Suprapubic skin (tissue), 4 donors: ENCODE measurements at regions not wholly inside any gene's neighbourhood (a gene's known extent, or its start where the extent isn't known, plus 50 kb on each side); places are given as distances from the start of the nearest gene placed in this dataset.

Source experiments
- DNase-seq, 2 donors: peaks; one replicate each; pipeline ENCODE4 v3.0.0-alpha.2; 2019; ENCODE audit warnings: low spot score in 2 of 2
- H3K27ac ChIP-seq: fragments of 200-600 bp; sonication (generic); one replicate; pipeline ENCODE4 v1.5.1; 2019
- H3K27me3 ChIP-seq: fragments of 200-600 bp; sonication (generic); one replicate; pipeline ENCODE4 v1.5.1; 2019
- H3K36me3 ChIP-seq: fragments of 200-600 bp; sonication (generic); one replicate; pipeline ENCODE4 v1.5.1; 2019
- H3K4me1 ChIP-seq: fragments of 200-600 bp; sonication (generic); one replicate; pipeline ENCODE4 v1.5.1; 2019
- H3K4me3 ChIP-seq: fragments of 200-600 bp; sonication (generic); one replicate; pipeline ENCODE4 v1.5.1; 2019; ENCODE audit warnings: mild to moderate bottlenecking
- H3K9me3 ChIP-seq: fragments of 200-600 bp; sonication (generic); one replicate; pipeline ENCODE4 v1.5.1; 2019
- EP300 ChIP-seq: sonication (generic); formaldehyde crosslinking; IDR thresholded peaks from one replicate; pipeline ENCODE4 v1.6.1; 2017; ENCODE audit warnings: antibody characterized with exemption
- POLR2A ChIP-seq, 2 donors: fragments of 450-650 bp; IDR thresholded peaks; one replicate each; pipeline ENCODE4 v1.6.1; 2017; ENCODE audit warnings: antibody characterized with exemption in 2 of 2, mild to moderate bottlenecking in 2 of 2, moderate library complexity in 2 of 2
- POLR2AphosphoS5 ChIP-seq, 3 donors: sonication (generic); formaldehyde crosslinking; IDR thresholded peaks; one replicate each; pipeline ENCODE4 v1.6.1; 2017; ENCODE audit warnings: antibody characterized with exemption in 3 of 3
- WGBS: methylation state at CpG from one replicate; pipeline ENCODE4 v1.1.5; 2018; 5-methylcytosine and 5-hydroxymethylcytosine counted together
- TF ChIP-seq, protein P1 (sequence below), 2 donors: fragments of 200-600 bp in 1 of 2; fragments of 450-650 bp in 1 of 2; sonication (generic) in 1 of 2; IDR thresholded peaks; one replicate each; pipeline ENCODE4 v1.5.1; 2016 to 2019; ENCODE audit warnings: antibody characterized with exemption in 2 of 2, mild to moderate bottlenecking in 1 of 2, moderate library complexity in 1 of 2

GRCh38 chr7:145168879-145169278 is 333.0 kb upstream of the TPK1 start:
- no peaks in the 10 kb centered on the region for H3K36me3 ChIP-seq
- H3K27ac ChIP-seq, result no peak overlapping the region
- 90% methylated on average over 4 of the region's 4 CpGs for WGBS
- H3K9me3 ChIP-seq, result no peaks in the 10 kb centered on the region
- no peaks in the 10 kb centered on the region for H3K27me3 ChIP-seq
- no peaks in the 10 kb centered on the region for H3K4me1 ChIP-seq
- H3K4me3 ChIP-seq, result no peak overlapping the region
- no peak for DNase-seq
- TF ChIP-seq, protein P1, sequence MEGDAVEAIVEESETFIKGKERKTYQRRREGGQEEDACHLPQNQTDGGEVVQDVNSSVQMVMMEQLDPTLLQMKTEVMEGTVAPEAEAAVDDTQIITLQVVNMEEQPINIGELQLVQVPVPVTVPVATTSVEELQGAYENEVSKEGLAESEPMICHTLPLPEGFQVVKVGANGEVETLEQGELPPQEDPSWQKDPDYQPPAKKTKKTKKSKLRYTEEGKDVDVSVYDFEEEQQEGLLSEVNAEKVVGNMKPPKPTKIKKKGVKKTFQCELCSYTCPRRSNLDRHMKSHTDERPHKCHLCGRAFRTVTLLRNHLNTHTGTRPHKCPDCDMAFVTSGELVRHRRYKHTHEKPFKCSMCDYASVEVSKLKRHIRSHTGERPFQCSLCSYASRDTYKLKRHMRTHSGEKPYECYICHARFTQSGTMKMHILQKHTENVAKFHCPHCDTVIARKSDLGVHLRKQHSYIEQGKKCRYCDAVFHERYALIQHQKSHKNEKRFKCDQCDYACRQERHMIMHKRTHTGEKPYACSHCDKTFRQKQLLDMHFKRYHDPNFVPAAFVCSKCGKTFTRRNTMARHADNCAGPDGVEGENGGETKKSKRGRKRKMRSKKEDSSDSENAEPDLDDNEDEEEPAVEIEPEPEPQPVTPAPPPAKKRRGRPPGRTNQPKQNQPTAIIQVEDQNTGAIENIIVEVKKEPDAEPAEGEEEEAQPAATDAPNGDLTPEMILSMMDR (IDR thresholded peaks at IDR 0.05), result no peak
- no peak for TF ChIP-seq EP300
- no peak for TF ChIP-seq POLR2AphosphoS5 (IDR thresholded peaks at IDR 0.05)
- TF ChIP-seq POLR2A (IDR thresholded peaks at IDR 0.05), result no peak

- Histone ChIP-seq H3K9me3 (no peaks in the 10 kb centered on the region), H3K4me3 (no peak overlapping the region), H3K27ac (no peak overlapping the region), H3K36me3 (no peaks in the 10 kb centered on the region), H3K27me3 (no peaks in the 10 kb centered on the region), H3K4me1 (no peaks in the 10 kb centered on the region)
- WGBS, result 84% methylated on average over 5 of the region's 5 CpGs
- no peak for DNase-seq
- TF ChIP-seq POLR2A (IDR thresholded peaks at IDR 0.05) (no peak), POLR2AphosphoS5 (IDR thresholded peaks at IDR 0.05) (no peak), EP300 (no peak)
- TF ChIP-seq, protein P1 (IDR thresholded peaks at IDR 0.05), result no peak
Observed at GRCh38 chr7:145168427-145168826, 332.6 kb upstream of the TPK1 start.

DNA sequence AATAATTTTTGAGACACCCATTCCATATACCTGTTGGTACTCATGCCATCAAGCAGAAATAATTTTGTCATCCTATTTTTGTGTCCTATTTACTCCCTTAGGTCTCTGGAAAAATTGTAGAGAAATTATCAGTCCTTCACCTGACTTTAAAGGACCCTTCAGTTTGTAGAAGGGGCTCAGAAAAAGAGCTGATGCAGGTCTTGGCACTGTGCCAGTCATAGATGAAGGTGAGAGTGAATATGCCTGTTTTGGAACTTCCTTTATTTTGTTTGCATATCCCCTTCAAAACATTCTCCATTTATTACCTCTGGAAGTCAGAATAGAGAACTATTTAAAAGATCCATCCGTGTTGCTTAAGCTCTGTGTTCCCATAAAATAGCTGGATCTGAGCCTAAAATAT is 321.0 kb upstream of the TPK1 start:
- Histone ChIP-seq H3K4me3 (no peak overlapping the region), H3K36me3 (no peaks in the 10 kb centered on the region), H3K9me3 (no peaks in the 10 kb centered on the region), H3K4me1 (no peaks in the 10 kb centered on the region), H3K27me3 (no peaks in the 10 kb centered on the region), H3K27ac (no peak overlapping the region)
- WGBS, result 23% methylated on average over 1 of the region's 1 CpG
- TF ChIP-seq POLR2A (IDR thresholded peaks at IDR 0.05), result no peak
- TF ChIP-seq POLR2AphosphoS5 (IDR thresholded peaks at IDR 0.05), result no peak
- TF ChIP-seq, protein P1 (IDR thresholded peaks at IDR 0.05), result no peak
- no peak for DNase-seq

DNA sequence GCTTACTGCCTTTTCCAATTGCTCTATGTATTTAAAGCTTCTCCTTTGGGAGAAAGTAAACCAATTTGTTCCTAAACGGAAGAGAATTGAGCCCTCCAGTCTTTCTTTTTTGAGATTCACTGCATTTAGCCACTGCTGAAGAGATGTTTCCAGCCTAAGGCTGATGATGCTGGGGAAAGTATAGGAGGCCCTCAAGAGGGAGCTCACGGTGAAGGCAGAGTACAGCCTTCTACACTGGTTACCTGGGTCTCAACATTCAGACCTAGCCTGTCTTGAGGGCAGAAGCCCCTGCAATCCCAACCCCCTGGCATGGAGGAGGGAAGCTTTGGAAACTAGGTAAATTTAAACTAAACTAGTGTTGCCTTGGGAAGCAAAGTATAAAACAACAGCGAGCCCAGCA is 316.7 kb upstream of the TPK1 start:
- Histone ChIP-seq H3K4me1 (no peaks in the 10 kb centered on the region), H3K4me3 (no peak overlapping the region), H3K27ac (no peak overlapping the region), H3K9me3 (no peaks in the 10 kb centered on the region), H3K36me3 (no peaks in the 10 kb centered on the region), H3K27me3 (no peaks in the 10 kb centered on the region)
- no peak for DNase-seq
- TF ChIP-seq POLR2A (IDR thresholded peaks at IDR 0.05) (no peak), EP300 (no peak), POLR2AphosphoS5 (IDR thresholded peaks at IDR 0.05) (no peak)
- TF ChIP-seq, protein P1 (IDR thresholded peaks at IDR 0.05), result no peak
- WGBS, result 54% methylated on average over 3 of the region's 3 CpGs

GRCh38 chr7:145151676-145152075 is 315.8 kb upstream of the TPK1 start:
- Histone ChIP-seq H3K27ac (no peak overlapping the region), H3K4me1 (no peaks in the 10 kb centered on the region), H3K27me3 (no peaks in the 10 kb centered on the region), H3K4me3 (no peak overlapping the region), H3K36me3 (no peaks in the 10 kb centered on the region), H3K9me3 (no peaks in the 10 kb centered on the region)
- TF ChIP-seq POLR2AphosphoS5 (IDR thresholded peaks at IDR 0.05), result no peak
- WGBS, result 48% methylated on average over 11 of the region's 11 CpGs
- no peak for DNase-seq

GRCh38 chr7:145147865-145148264 is 312.0 kb upstream of the TPK1 start:
- Histone ChIP-seq H3K36me3 (no peaks in the 10 kb centered on the region), H3K9me3 (no peaks in the 10 kb centered on the region), H3K27me3 (no peaks in the 10 kb centered on the region), H3K4me1 (no peaks in the 10 kb centered on the region), H3K4me3 (no peak overlapping the region), H3K27ac (no peak overlapping the region)
- DNase-seq, result no peak
- 76% methylated on average over 2 of the region's 2 CpGs for WGBS
- TF ChIP-seq, protein P1 (IDR thresholded peaks at IDR 0.05), result no peak
- TF ChIP-seq POLR2A (IDR thresholded peaks at IDR 0.05) (no peak), POLR2AphosphoS5 (IDR thresholded peaks at IDR 0.05) (no peak), EP300 (no peak)
